Ishikawa (cell line): ENCODE measurements at regions not wholly inside any gene's neighbourhood (a gene's known extent, or its start where the extent isn't known, plus 50 kb on each side); places are given as distances from the start of the nearest gene placed in this dataset.

Source experiments
- EP300 ChIP-seq: IDR thresholded peaks from 2 replicates; pipeline ENCODE4 v1.6.1; 2012; ENCODE audit warnings: borderline replicate concordance
- TF ChIP-seq, protein P1 (sequence below): IDR thresholded peaks from 2 replicates; pipeline ENCODE4 v1.6.1; 2012; ENCODE audit warnings: low read depth, mild to moderate bottlenecking
- TF ChIP-seq, protein P2 (sequence below): IDR thresholded peaks from 2 replicates; pipeline ENCODE4 v1.6.1; 2012

GRCh38 chr3:94482686-94483085 lies 419.8 kb downstream of the NSUN3 start:
- TF ChIP-seq, protein P1, sequence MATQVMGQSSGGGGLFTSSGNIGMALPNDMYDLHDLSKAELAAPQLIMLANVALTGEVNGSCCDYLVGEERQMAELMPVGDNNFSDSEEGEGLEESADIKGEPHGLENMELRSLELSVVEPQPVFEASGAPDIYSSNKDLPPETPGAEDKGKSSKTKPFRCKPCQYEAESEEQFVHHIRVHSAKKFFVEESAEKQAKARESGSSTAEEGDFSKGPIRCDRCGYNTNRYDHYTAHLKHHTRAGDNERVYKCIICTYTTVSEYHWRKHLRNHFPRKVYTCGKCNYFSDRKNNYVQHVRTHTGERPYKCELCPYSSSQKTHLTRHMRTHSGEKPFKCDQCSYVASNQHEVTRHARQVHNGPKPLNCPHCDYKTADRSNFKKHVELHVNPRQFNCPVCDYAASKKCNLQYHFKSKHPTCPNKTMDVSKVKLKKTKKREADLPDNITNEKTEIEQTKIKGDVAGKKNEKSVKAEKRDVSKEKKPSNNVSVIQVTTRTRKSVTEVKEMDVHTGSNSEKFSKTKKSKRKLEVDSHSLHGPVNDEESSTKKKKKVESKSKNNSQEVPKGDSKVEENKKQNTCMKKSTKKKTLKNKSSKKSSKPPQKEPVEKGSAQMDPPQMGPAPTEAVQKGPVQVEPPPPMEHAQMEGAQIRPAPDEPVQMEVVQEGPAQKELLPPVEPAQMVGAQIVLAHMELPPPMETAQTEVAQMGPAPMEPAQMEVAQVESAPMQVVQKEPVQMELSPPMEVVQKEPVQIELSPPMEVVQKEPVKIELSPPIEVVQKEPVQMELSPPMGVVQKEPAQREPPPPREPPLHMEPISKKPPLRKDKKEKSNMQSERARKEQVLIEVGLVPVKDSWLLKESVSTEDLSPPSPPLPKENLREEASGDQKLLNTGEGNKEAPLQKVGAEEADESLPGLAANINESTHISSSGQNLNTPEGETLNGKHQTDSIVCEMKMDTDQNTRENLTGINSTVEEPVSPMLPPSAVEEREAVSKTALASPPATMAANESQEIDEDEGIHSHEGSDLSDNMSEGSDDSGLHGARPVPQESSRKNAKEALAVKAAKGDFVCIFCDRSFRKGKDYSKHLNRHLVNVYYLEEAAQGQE, result no peak
- TF ChIP-seq EP300, result no peak
- TF ChIP-seq, protein P2, sequence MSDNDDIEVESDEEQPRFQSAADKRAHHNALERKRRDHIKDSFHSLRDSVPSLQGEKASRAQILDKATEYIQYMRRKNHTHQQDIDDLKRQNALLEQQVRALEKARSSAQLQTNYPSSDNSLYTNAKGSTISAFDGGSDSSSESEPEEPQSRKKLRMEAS, result no peak
